H9 (cell line): ENCODE measurements at regions not wholly inside any gene's neighbourhood (a gene's known extent, or its start where the extent isn't known, plus 50 kb on each side); places are given as distances from the start of the nearest gene placed in this dataset.

Experiments
- DNase-seq: peaks from one replicate; pipeline ENCODE4 v3.0.0-alpha.2; 2017
- H2AFZ ChIP-seq: one replicate; pipeline ENCODE4 v1.6.1; 2013; ENCODE audit warnings: mild to moderate bottlenecking, low read length, control low read depth, moderate library complexity
- H2AK5ac ChIP-seq: 2 replicates; pipeline ENCODE4 v1.6.1; 2013; ENCODE audit warnings: low read length, control low read depth, mixed read lengths; ENCODE audit not compliant: insufficient read length
- H2BK120ac ChIP-seq: one replicate; pipeline ENCODE4 v1.6.1; 2013; ENCODE audit warnings: low read depth, mild to moderate bottlenecking, low read length, control low read depth, inconsistent platforms; ENCODE audit not compliant: poor library complexity, severe bottlenecking
- H2BK12ac ChIP-seq: 2 replicates; pipeline ENCODE4 v1.6.1; 2013; ENCODE audit warnings: low read length, control low read depth, mixed read lengths, low read depth; ENCODE audit not compliant: insufficient read length
- H2BK15ac ChIP-seq: 2 replicates; pipeline ENCODE4 v1.6.1; 2013; ENCODE audit warnings: low read depth, low read length, control low read depth
- H2BK20ac ChIP-seq: one replicate; pipeline ENCODE4 v1.6.1; 2013; ENCODE audit warnings: low read depth, mild to moderate bottlenecking, low read length, control low read depth, inconsistent platforms; ENCODE audit not compliant: poor library complexity, severe bottlenecking
- H2BK5ac ChIP-seq: 2 replicates; pipeline ENCODE4 v1.6.1; 2013; ENCODE audit warnings: low read length, control low read depth, mixed read lengths; ENCODE audit not compliant: insufficient read length
- H3K14ac ChIP-seq: 2 replicates; pipeline ENCODE4 v1.6.1; 2013; ENCODE audit warnings: low read length, control low read depth; ENCODE audit not compliant: insufficient read depth
- H3K18ac ChIP-seq: 2 replicates; pipeline ENCODE4 v1.6.1; 2013; ENCODE audit warnings: low read depth, mild to moderate bottlenecking, mixed read lengths, low read length, control low read depth; ENCODE audit not compliant: insufficient read length
- H3K23ac ChIP-seq: 2 replicates; pipeline ENCODE4 v1.6.1; 2013; ENCODE audit warnings: low read length, control low read depth, mixed read lengths, low read depth; ENCODE audit not compliant: insufficient read length
- H3K23me2 ChIP-seq: 2 replicates; pipeline ENCODE4 v1.6.1; 2013; ENCODE audit warnings: low read depth, mild to moderate bottlenecking, mixed read lengths, low read length, control low read depth; ENCODE audit not compliant: insufficient read length, poor library complexity, severe bottlenecking
- H3K27ac ChIP-seq: 2 replicates; pipeline ENCODE4 v1.5.1; 2013; ENCODE audit warnings: low read length, control low read depth, mixed read lengths, low read depth; ENCODE audit not compliant: insufficient read length
- H3K27me3 ChIP-seq: 2 replicates; pipeline ENCODE4 v1.6.1; 2013; ENCODE audit warnings: low read length, control low read depth, inconsistent platforms; ENCODE audit not compliant: insufficient read depth
- H3K4ac ChIP-seq: 2 replicates; pipeline ENCODE4 v1.6.1; 2013; ENCODE audit warnings: low read depth, mild to moderate bottlenecking, control low read depth, inconsistent platforms, low read length, moderate library complexity
- H3K4me1 ChIP-seq: 2 replicates; pipeline ENCODE4 v1.6.1; 2013; ENCODE audit warnings: low read length, control low read depth, inconsistent platforms; ENCODE audit not compliant: insufficient read depth
- H3K4me2 ChIP-seq: 2 replicates; pipeline ENCODE4 v1.6.1; 2013; ENCODE audit warnings: low read length, control low read depth, mixed read lengths; ENCODE audit not compliant: insufficient read length, insufficient read depth
- H3K56ac ChIP-seq: 2 replicates; pipeline ENCODE4 v1.6.1; 2013; ENCODE audit warnings: low read depth, mild to moderate bottlenecking, mixed read lengths, low read length, control low read depth; ENCODE audit not compliant: insufficient read length
- H3K79me1 ChIP-seq: 2 replicates; pipeline ENCODE4 v1.6.1; 2013; ENCODE audit warnings: low read depth, mild to moderate bottlenecking, moderate library complexity, low read length, control low read depth, inconsistent platforms; ENCODE audit not compliant: insufficient read depth, poor library complexity, severe bottlenecking
- H3K79me2 ChIP-seq: 2 replicates; pipeline ENCODE4 v1.6.1; 2013; ENCODE audit warnings: low read length, control low read depth, inconsistent platforms; ENCODE audit not compliant: insufficient read depth
- H3K9ac ChIP-seq: 2 replicates; pipeline ENCODE4 v1.6.1; 2013; ENCODE audit warnings: low read length, control low read depth, mixed read lengths; ENCODE audit not compliant: insufficient read length; ENCODE audit errors: extremely low read depth
- H3K9me3 ChIP-seq: one replicate; pipeline ENCODE4 v1.6.1; 2013; ENCODE audit warnings: low read depth, low read length, inconsistent platforms; ENCODE audit not compliant: control insufficient read depth
- H3T11ph ChIP-seq: one replicate; pipeline ENCODE4 v1.6.1; 2013; ENCODE audit warnings: mild to moderate bottlenecking, low read length, control low read depth, inconsistent platforms
- H4K20me1 ChIP-seq: one replicate; pipeline ENCODE4 v1.6.1; 2013; ENCODE audit not compliant: control insufficient read depth, insufficient read length, insufficient read depth
- H4K5ac ChIP-seq: 2 replicates; pipeline ENCODE4 v1.6.1; 2013; ENCODE audit warnings: low read depth, mild to moderate bottlenecking, mixed read lengths, low read length, control low read depth; ENCODE audit not compliant: insufficient read length
- H4K8ac ChIP-seq: replicated peaks from 2 replicates; pipeline ENCODE4 v1.6.1; 2013; ENCODE audit warnings: low read length, control low read depth, mixed read lengths, low read depth; ENCODE audit not compliant: insufficient read length
- H4K91ac ChIP-seq: 2 replicates; pipeline ENCODE4 v1.6.1; 2013; ENCODE audit warnings: low read depth, mild to moderate bottlenecking, moderate library complexity, mixed read lengths, low read length, control low read depth; ENCODE audit not compliant: insufficient read length
- H3K27ac Mint-ChIP-seq, 3 experiments: 2 replicates in 2 of 3; 3 replicates in 1 of 3; pipeline ENCODE4 v1.8.0; 2020 to 2021; ENCODE audit warnings: mixed read lengths in 3 of 3, mild to moderate bottlenecking in 1 of 3, moderate library complexity in 1 of 3
- H3K27me3 Mint-ChIP-seq: 2 replicates; pipeline ENCODE4 v1.8.0; 2021; ENCODE audit warnings: low read depth, mild to moderate bottlenecking, moderate library complexity, mixed read lengths
- H3K36me3 Mint-ChIP-seq, 3 experiments: 2 replicates in 2 of 3; 3 replicates in 1 of 3; pipeline ENCODE4 v1.8.0; 2020 to 2021; ENCODE audit warnings: low read depth in 3 of 3, mixed read lengths in 3 of 3; ENCODE audit not compliant: insufficient read depth in 1 of 3
- H3K4me1 Mint-ChIP-seq, 2 experiments: 2 replicates each; pipeline ENCODE4 v1.8.0; 2020; ENCODE audit warnings: mixed read lengths in 2 of 2
- H3K4me3 Mint-ChIP-seq, 2 experiments: 2 replicates in 1 of 2; 3 replicates in 1 of 2; pipeline ENCODE4 v1.8.0; 2020 to 2021; ENCODE audit warnings: mild to moderate bottlenecking in 2 of 2, mixed read lengths in 2 of 2, moderate library complexity in 1 of 2
- H3K9me3 Mint-ChIP-seq, 2 experiments: 2 replicates in 1 of 2; 3 replicates in 1 of 2; pipeline ENCODE4 v1.8.0; 2020; ENCODE audit warnings: mild to moderate bottlenecking in 2 of 2, mixed read lengths in 2 of 2, moderate library complexity in 1 of 2
- CTCF ChIP-seq: fragments of 200-600 bp; sonication (generic); conservative IDR thresholded peaks from 3 replicates; pipeline ENCODE4 v1.8.0; 2021; ENCODE audit warnings: antibody characterized with exemption, mild to moderate bottlenecking
- WGBS: extraction: QIAGEN DNeasy Blood & Tissue Kit; methylation state at CpG from one replicate; pipeline ENCODE4 v1.1.7; 2013; ENCODE audit warnings: missing lambda C conversion rate, low lambda C conversion rate, mixed read lengths; ENCODE audit not compliant: insufficient read length; ENCODE audit errors: extremely low coverage; 5-methylcytosine and 5-hydroxymethylcytosine counted together

DNA sequence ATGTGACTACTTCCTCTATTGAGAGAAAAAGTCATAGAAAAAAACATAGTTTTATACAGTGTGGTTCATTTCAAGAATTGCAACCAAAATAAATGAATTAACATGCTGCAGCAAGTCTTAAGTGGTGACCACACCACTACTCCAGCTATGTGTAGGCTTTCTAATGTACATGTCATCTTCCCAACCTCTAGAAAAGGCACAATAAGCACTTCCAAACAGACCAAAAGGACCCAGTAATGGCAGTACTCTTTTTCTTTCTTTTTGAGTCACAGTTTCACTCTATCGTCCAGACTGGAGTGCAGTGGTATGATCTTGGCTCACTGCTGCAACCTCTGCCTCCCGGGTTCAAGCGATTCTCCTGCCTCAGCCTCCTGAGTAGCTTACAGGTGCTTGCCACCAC lies 219.3 kb upstream of the KBTBD8 start:
- Histone ChIP-seq H3K4me2 (no peak overlapping the region), H3K27ac (no peak overlapping the region), H4K5ac (no peak overlapping the region), H2AFZ (no peak overlapping the region), H3K27me3 (no peaks in the 10 kb centered on the region), H3K4me1 (peaks cover 3% of the 10 kb centered on the region), H3K56ac (no peak overlapping the region), H2AK5ac (no peak overlapping the region), H3K79me1 (no peaks in the 10 kb centered on the region), H3K18ac (no peak overlapping the region), H4K8ac (no peak overlapping the region), H3K79me2 (no peaks in the 10 kb centered on the region), H3K14ac (no peak overlapping the region), H4K20me1 (no peaks in the 10 kb centered on the region), H2BK120ac (no peak overlapping the region), H3T11ph (no peak overlapping the region), H4K91ac (no peak overlapping the region), H2BK20ac (no peak overlapping the region), H3K23me2 (no peaks in the 10 kb centered on the region), H3K23ac (no peak overlapping the region), H2BK12ac (no peak overlapping the region), H2BK15ac (no peak overlapping the region), H2BK5ac (no peak overlapping the region), H3K9me3 (no peaks in the 10 kb centered on the region), H3K9ac (no peak overlapping the region), H3K4ac (no peak overlapping the region)
- Mint-ChIP-seq H3K27me3 (no peaks in the 10 kb centered on the region), H3K4me3 (no peak overlapping the region), H3K9me3 (peaks cover 2 to 3% of the 10 kb centered on the region in 2 experiments; a peak in 4 of 5 replicates), H3K4me1 (peaks cover 16 to 24% of the 10 kb centered on the region in 2 experiments), H3K27ac (no peak overlapping the region), H3K36me3 (no peaks in the 10 kb centered on the region)
- WGBS = no CpG with 5 or more reads among the region's 3 CpGs
- TF ChIP-seq CTCF = no peak
- DNase-seq = no peak
